ENCODE measurements at regions not wholly inside any gene's neighbourhood (a gene's known extent, or its start where the extent isn't known, plus 50 kb on each side); places are given as distances from the start of the nearest gene placed in this dataset.

DNA sequence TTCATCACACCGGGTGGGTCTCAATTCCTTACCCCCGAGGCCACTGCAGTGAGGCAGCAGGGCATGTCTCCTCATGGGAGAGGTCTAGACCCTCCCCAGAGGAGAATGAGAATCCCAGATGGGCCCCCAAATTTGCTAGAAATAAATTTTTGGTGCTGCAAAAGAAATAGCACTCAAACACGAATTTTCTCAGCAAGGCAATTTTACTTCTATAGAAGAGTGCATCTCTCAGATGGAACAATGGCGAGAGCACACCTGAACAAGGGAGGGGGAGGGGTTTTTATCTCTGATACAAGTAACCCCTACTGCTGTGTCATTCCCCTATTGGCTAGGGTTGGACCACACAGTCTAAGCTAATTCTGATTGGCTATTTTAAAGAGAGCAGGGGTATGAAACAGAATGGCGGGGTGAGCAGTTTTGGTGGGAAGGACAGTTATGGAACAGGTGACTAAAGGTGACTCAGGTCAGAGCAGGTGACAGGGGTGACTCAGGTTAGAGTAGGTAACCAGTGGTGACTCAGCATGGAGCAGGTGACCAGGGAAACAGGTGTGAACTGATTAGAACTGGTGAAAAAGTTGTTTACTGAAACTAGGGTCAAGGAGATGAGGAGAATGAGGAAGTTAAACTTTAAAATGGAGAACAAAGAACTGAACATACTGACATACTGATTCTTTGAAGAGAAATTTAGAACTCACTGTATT is 93.0 kb upstream of the WNT7A start:
- CTCF ChIA-PET: no interaction called here
- BruUV-seq (replicated peaks): no TSS peak
- FAIRE-seq: no peak

More for the DNA sequence above, 93.0 kb upstream of the WNT7A start:
- no peak for TF ChIP-seq EZH2 (IDR thresholded peaks at IDR 0.05; ENCODE audit: borderline replicate concordance, low read depth, low read length, severe bottlenecking)
- TF ChIP-seq JUN (IDR thresholded peaks at IDR 0.05; ENCODE audit: borderline replicate concordance, insufficient read depth, insufficient read length, low read depth): no peak
- TF ChIP-seq POLR2A (IDR thresholded peaks at IDR 0.05; ENCODE audit: low read depth, low read length): no peak
- no peak for TF ChIP-seq MYC (IDR thresholded peaks at IDR 0.05; ENCODE audit: low read depth, low read length)
- TF ChIP-seq, protein P1, sequence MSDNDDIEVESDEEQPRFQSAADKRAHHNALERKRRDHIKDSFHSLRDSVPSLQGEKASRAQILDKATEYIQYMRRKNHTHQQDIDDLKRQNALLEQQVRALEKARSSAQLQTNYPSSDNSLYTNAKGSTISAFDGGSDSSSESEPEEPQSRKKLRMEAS (IDR thresholded peaks at IDR 0.05; ENCODE audit: insufficient read depth, insufficient read length): no peak
- TF ChIP-seq, protein P2, sequence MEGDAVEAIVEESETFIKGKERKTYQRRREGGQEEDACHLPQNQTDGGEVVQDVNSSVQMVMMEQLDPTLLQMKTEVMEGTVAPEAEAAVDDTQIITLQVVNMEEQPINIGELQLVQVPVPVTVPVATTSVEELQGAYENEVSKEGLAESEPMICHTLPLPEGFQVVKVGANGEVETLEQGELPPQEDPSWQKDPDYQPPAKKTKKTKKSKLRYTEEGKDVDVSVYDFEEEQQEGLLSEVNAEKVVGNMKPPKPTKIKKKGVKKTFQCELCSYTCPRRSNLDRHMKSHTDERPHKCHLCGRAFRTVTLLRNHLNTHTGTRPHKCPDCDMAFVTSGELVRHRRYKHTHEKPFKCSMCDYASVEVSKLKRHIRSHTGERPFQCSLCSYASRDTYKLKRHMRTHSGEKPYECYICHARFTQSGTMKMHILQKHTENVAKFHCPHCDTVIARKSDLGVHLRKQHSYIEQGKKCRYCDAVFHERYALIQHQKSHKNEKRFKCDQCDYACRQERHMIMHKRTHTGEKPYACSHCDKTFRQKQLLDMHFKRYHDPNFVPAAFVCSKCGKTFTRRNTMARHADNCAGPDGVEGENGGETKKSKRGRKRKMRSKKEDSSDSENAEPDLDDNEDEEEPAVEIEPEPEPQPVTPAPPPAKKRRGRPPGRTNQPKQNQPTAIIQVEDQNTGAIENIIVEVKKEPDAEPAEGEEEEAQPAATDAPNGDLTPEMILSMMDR (IDR thresholded peaks at IDR 0.05; ENCODE audit: extremely low read depth in 1 of 2, insufficient read depth in 1 of 2, low read depth in 1 of 2, low read length in 2 of 2): no peak
- TF ChIP-seq FOS (IDR thresholded peaks at IDR 0.05; ENCODE audit: borderline replicate concordance, insufficient read depth, low read length): no peak
- no peak for TF ChIP-seq POLR2AphosphoS5 (IDR thresholded peaks at IDR 0.05; ENCODE audit: insufficient read depth, low read depth, low read length)
- no peak for TF ChIP-seq GATA2 (IDR thresholded peaks at IDR 0.05; ENCODE audit: insufficient read depth, insufficient read length, low read depth, low read length)
- Histone ChIP-seq H4K20me1 (replicated peaks; ENCODE audit: control insufficient read depth, extremely low read depth, insufficient read depth, low read length) (no peaks in the 10 kb centered on the region), H3K9me3 (replicated peaks; ENCODE audit: control insufficient read depth, insufficient read depth, low read length) (no peaks in the 10 kb centered on the region), H2AFZ (ENCODE audit: low read depth, low read length) (no peak overlapping the region), H3K27ac (ENCODE audit: insufficient read depth, low read depth, low read length) (no peak overlapping the region), H3K4me3 (replicated peaks in 1 of 3; ENCODE audit: insufficient read depth in 1 of 3, low read depth in 1 of 3, low read length in 3 of 3) (no peak overlapping the region), H3K27me3 (ENCODE audit: control insufficient read depth in 2 of 2, insufficient read depth in 2 of 2, low read length in 2 of 2) (no peaks in the 10 kb centered on the region), H3K9me1 (replicated peaks; ENCODE audit: control insufficient read depth, extremely low read depth, insufficient read depth, low read length) (no peaks in the 10 kb centered on the region), H3K4me2 (ENCODE audit: insufficient read depth, low read length) (no peak overlapping the region), H3K79me2 (ENCODE audit: control insufficient read depth, insufficient read depth, low read length) (no peaks in the 10 kb centered on the region), H3K9ac (replicated peaks; ENCODE audit: extremely low read depth, insufficient read depth, low read length) (no peak overlapping the region), H3K36me3 (ENCODE audit: control insufficient read depth in 2 of 2, extremely low read depth in 1 of 2, insufficient read depth in 2 of 2, low read length in 2 of 2) (no peaks in the 10 kb centered on the region), H3K4me1 (ENCODE audit: control insufficient read depth, extremely low read depth, insufficient read depth, low read length) (no peaks in the 10 kb centered on the region)
- intact Hi-C loops (cut with micrococcal nuclease): no loop called here
- POLR2A ChIA-PET: no interaction called here
- DNase-seq (ENCODE audit: low read depth, low spot score): no peak
- dilution Hi-C loops (cut with MboI; ENCODE audit: extremely low pct_ligation_motif_present, low sequenced_read_pairs): no loop called here

Measured in endothelial cell of umbilical vein (primary cell).